Esophagus muscularis mucosa (tissue), 4 donors: ENCODE measurements at regions not wholly inside any gene's neighbourhood (a gene's known extent, or its start where the extent isn't known, plus 50 kb on each side); places are given as distances from the start of the nearest gene placed in this dataset.

Experiments
- DNase-seq: peaks from one replicate; pipeline ENCODE4 v3.0.0-alpha.2; 2017; ENCODE audit errors: extremely low spot score
- H3K27ac ChIP-seq, 4 donors: fragments of 200-600 bp; sonication (generic); replicated peaks in 1 of 4; 1 replicate in 3 of 4; 2 replicates in 1 of 4; pipeline ENCODE4 v1.5.1; 2016 to 2019; ENCODE audit warnings: mild to moderate bottlenecking in 1 of 4
- H3K27me3 ChIP-seq, 4 donors: fragments of 200-600 bp; sonication (generic); one replicate each; pipeline versions ENCODE4 v1.5.1 to v1.6.0; 2016 to 2019
- H3K36me3 ChIP-seq, 4 donors: fragments of 200-600 bp; sonication (generic); one replicate each; pipeline ENCODE4 v1.5.1; 2016 to 2019
- H3K4me1 ChIP-seq, 4 donors: fragments of 200-600 bp; sonication (generic); one replicate each; pipeline ENCODE4 v1.5.1; 2016 to 2019
- H3K4me3 ChIP-seq, 4 donors: fragments of 200-600 bp; sonication (generic); 1 replicate in 2 of 4; 2 replicates in 2 of 4; pipeline ENCODE4 v1.5.1; 2016 to 2019; ENCODE audit warnings: mild to moderate bottlenecking in 4 of 4, moderate library complexity in 1 of 4
- H3K9me3 ChIP-seq, 4 donors: fragments of 200-600 bp; sonication (generic); 1 replicate in 3 of 4; 2 replicates in 1 of 4; pipeline ENCODE4 v1.5.1; 2016 to 2019
- EP300 ChIP-seq: sonication (generic); formaldehyde crosslinking; IDR thresholded peaks from one replicate; pipeline ENCODE4 v1.6.1; 2017; ENCODE audit warnings: antibody characterized with exemption
- POLR2A ChIP-seq: fragments of 450-650 bp; IDR thresholded peaks from one replicate; pipeline ENCODE4 v1.6.1; 2017; ENCODE audit warnings: antibody characterized with exemption, moderate library complexity, mild to moderate bottlenecking, low read depth
- POLR2AphosphoS5 ChIP-seq, 2 donors: sonication (generic); formaldehyde crosslinking; IDR thresholded peaks; one replicate each; pipeline ENCODE4 v1.6.1; 2017; ENCODE audit warnings: antibody characterized with exemption in 2 of 2
- WGBS: methylation state at CpG from one replicate; pipeline ENCODE4 v1.1.5; 2018; 5-methylcytosine and 5-hydroxymethylcytosine counted together
- intact Hi-C: fragments of 100-400 bp; cut with DNase I; formaldehyde crosslinking; loops from one replicate; pipeline ENCODE4 v1.15.1; 2023
- TF ChIP-seq, protein P1 (sequence below), 3 experiments: fragments of 200-600 bp in 2 of 3; fragments of 450-650 bp in 1 of 3; sonication (generic) in 2 of 3; IDR thresholded peaks; one replicate each; pipeline ENCODE4 v1.5.1; 2017 to 2019; ENCODE audit warnings: antibody characterized with exemption in 3 of 3, mild to moderate bottlenecking in 2 of 3, moderate library complexity in 1 of 3

DNA sequence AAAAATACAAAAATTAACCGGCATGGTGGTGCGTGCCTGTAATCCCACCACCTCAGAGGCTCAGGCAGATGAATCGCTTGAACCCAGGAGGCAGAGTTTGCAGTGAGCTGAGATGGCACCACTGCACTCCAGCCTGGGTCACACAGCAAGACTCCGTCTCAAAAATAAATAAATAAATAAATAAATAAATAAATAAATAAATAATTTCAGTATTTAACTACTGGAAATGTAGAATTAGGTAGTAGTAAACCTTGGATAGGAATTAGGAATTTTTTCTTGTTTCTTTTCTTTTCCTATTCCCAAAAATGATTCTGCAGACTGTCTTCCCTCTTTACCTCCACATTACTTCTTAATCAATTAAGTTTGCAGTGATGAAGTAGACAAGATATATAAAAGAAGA, 103.2 kb downstream of the PLK2 start:
- no peak for TF ChIP-seq POLR2A
- TF ChIP-seq, protein P1, sequence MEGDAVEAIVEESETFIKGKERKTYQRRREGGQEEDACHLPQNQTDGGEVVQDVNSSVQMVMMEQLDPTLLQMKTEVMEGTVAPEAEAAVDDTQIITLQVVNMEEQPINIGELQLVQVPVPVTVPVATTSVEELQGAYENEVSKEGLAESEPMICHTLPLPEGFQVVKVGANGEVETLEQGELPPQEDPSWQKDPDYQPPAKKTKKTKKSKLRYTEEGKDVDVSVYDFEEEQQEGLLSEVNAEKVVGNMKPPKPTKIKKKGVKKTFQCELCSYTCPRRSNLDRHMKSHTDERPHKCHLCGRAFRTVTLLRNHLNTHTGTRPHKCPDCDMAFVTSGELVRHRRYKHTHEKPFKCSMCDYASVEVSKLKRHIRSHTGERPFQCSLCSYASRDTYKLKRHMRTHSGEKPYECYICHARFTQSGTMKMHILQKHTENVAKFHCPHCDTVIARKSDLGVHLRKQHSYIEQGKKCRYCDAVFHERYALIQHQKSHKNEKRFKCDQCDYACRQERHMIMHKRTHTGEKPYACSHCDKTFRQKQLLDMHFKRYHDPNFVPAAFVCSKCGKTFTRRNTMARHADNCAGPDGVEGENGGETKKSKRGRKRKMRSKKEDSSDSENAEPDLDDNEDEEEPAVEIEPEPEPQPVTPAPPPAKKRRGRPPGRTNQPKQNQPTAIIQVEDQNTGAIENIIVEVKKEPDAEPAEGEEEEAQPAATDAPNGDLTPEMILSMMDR (IDR thresholded peaks at IDR 0.05) = no peak
- TF ChIP-seq POLR2AphosphoS5 (IDR thresholded peaks at IDR 0.05) = no peak
- TF ChIP-seq EP300 = no peak
- Histone ChIP-seq H3K4me3 (no peak overlapping the region), H3K4me1 (no peaks in the 10 kb centered on the region), H3K36me3 (no peaks in the 10 kb centered on the region), H3K27me3 (no peaks in the 10 kb centered on the region), H3K27ac (no peak overlapping the region), H3K9me3 (no peaks in the 10 kb centered on the region)
- no peak for DNase-seq
- WGBS = 96% methylated on average over 4 of the region's 4 CpGs
- intact Hi-C loops = no loop called here

DNA sequence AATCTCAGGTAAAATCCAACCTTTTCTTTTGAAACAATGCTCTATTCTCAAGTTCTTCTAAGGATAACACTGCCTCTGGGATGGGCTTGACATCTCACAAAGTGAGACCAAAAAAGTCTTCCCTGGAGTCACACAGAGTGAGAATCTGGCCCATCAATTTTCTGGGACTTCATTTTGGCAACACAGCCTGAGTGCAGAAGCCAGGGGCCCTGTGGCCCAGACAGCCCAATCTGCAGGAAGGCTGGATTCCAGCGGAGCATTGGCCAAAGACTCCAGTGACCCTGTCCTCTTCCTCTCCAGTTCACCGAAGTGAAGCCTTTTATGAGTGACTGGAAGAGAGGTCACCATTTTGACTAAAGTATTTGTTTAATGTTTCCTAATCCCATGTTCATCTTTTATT, 105.1 kb downstream of the PLK2 start:
- 76% methylated on average over 2 of the region's 2 CpGs for WGBS
- no peaks in the 10 kb centered on the region for H3K9me3 ChIP-seq
- no peak overlapping the region for H3K4me3 ChIP-seq
- H3K36me3 ChIP-seq = no peaks in the 10 kb centered on the region
- no peaks in the 10 kb centered on the region for H3K4me1 ChIP-seq
- intact Hi-C loops = no loop called here
- TF ChIP-seq EP300 (no peak), POLR2AphosphoS5 (IDR thresholded peaks at IDR 0.05) (no peak), POLR2A (no peak)
- TF ChIP-seq, protein P1 (IDR thresholded peaks at IDR 0.05) = no peak
- no peaks in the 10 kb centered on the region for H3K27me3 ChIP-seq
- no peak overlapping the region for H3K27ac ChIP-seq
- DNase-seq = no peak

DNA sequence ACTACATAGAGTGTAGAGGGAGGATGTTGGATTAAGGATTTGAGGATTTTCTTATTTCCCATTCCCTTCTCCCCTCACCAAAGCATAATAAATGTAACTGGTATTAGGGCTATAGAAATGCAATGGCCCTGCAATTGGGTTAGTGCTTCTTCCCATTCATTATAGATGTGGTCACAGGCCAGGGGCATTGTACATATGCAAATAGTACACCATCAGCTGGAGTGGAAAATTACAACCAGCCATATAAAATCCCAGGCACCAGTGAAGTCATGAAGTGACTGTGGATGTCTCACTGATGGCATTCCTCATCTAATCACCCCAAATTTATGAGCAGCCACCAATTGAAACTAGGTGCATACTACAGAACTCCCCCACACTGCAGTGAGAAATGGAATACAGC, 105.9 kb downstream of the PLK2 start:
- H3K36me3 ChIP-seq = no peaks in the 10 kb centered on the region
- TF ChIP-seq EP300 = no peak
- no peak for TF ChIP-seq POLR2A
- no peak for TF ChIP-seq POLR2AphosphoS5 (IDR thresholded peaks at IDR 0.05)
- TF ChIP-seq, protein P1 (IDR thresholded peaks at IDR 0.05) = no peak

DNA sequence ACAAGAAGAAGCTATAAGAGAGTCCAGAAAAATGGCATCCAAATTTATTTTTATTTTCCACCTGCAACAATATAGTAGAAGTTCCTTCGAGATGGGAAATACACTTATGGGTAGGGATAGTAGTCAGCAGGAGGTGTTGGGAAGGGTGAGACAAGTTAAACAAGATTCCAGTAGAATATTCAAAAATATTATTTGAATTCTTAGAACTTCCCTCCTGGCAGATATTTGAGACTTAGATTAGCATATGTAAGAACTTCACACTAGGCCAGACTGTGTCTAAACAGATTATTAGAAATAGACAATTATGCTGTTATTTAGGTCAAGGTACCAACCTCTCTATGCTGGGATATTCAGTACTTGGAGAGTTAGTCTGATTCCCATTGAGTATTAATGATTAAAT, 108.7 kb downstream of the PLK2 start:
- intact Hi-C loops = no loop called here
- no peak for DNase-seq
- no peaks in the 10 kb centered on the region for H3K27me3 ChIP-seq
- H3K9me3 ChIP-seq = no peaks in the 10 kb centered on the region
- H3K4me1 ChIP-seq = no peaks in the 10 kb centered on the region
- H3K4me3 ChIP-seq = no peak overlapping the region
- TF ChIP-seq, protein P1 (IDR thresholded peaks at IDR 0.05) = no peak
- TF ChIP-seq POLR2A (no peak), POLR2AphosphoS5 (IDR thresholded peaks at IDR 0.05) (no peak), EP300 (no peak)
- H3K27ac ChIP-seq = no peak overlapping the region
- 100% methylated on average over 1 of the region's 1 CpG for WGBS
- no peaks in the 10 kb centered on the region for H3K36me3 ChIP-seq

More for the DNA sequence above, 105.9 kb downstream of the PLK2 start:
- H3K9me3 ChIP-seq = no peaks in the 10 kb centered on the region
- H3K4me3 ChIP-seq = no peak overlapping the region
- intact Hi-C loops = no loop called here
- H3K27me3 ChIP-seq = no peaks in the 10 kb centered on the region
- no peak overlapping the region for H3K27ac ChIP-seq
- no peaks in the 10 kb centered on the region for H3K4me1 ChIP-seq
- no peak for DNase-seq

DNA sequence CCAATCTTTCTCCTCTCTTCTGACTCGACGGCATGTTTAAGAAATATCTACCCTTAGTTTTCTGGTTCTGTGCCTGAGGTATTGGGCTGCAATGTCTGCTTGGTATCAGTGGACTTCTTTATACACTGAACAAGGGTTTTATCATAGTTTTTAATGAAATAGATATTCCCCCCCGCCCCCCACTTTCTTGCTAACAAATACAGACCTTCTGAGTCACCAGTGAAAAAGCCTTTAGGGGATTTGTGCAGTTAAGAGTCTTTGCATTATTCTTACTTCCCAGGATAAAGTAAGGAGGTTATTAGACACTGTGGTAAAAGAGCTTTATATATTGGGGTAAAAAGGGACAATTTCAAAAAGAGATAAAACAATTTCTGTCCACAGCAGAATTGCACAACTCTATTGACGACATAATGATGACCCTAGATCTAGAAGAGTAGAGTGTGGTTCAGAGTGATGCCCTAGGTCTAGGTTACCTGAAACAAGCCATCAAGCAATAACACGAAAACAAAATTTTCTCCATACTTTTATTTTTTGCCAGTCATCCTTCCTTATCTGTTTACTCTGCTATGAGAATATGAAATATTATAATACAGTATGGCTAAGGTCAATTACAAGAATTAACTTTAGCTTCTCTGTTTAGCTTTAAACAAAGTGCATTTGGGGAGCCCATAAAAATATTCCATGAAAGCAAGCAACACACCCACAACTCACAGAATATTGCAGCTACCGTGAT, 110.7 kb downstream of the PLK2 start:
- TF ChIP-seq, protein P1 (IDR thresholded peaks at IDR 0.05) = no peak
- no peak for TF ChIP-seq EP300
- WGBS = 95% methylated on average over 6 of the region's 6 CpGs
- Histone ChIP-seq H3K4me1 (no peaks in the 10 kb centered on the region), H3K36me3 (no peaks in the 10 kb centered on the region), H3K27me3 (no peaks in the 10 kb centered on the region), H3K27ac (no peak overlapping the region), H3K4me3 (no peak overlapping the region), H3K9me3 (no peaks in the 10 kb centered on the region)
- intact Hi-C loops = no loop called here
- no peak for DNase-seq
